IMR-90 (cell line): ENCODE measurements at regions not wholly inside any gene's neighbourhood (a gene's known extent, or its start where the extent isn't known, plus 50 kb on each side); places are given as distances from the start of the nearest gene placed in this dataset.

Experiments
- ATAC-seq: fragments of 200-7000 bp; cut with Tn5 transposase; 2 replicates; pipeline ENCODE4 v1.9.1; 2020; ENCODE audit warnings: low read depth, mild to moderate bottlenecking, moderate library complexity
- BruUV-seq: library from RNA; stranded (reverse); fragments of 400-500 nt; replicated peaks from 2 replicates; lab custom pipeline; 2021; lab: Mats Ljungman, UMichigan
- CTCF ChIA-PET: fragments of 300-600 bp; formaldehyde crosslinking; extraction: SDS; loops from one replicate; lab custom pipeline; 2021; ENCODE audit warnings: antibody characterized with exemption; lab: Yijun Ruan, JAX
- POLR2A ChIA-PET: fragments of 300-600 bp; sonication (Branson Sonifier 250); formaldehyde crosslinking; loops from one replicate; lab custom pipeline; 2022; ENCODE audit warnings: antibody characterized with exemption; ENCODE audit not compliant: unreplicated experiment; lab: Charles Lee
- DNase-seq: peaks from one replicate; pipeline ENCODE4 v3.0.0; 2013
- H2AFZ ChIP-seq: replicated peaks from 2 replicates; pipeline ENCODE3; 2013; ENCODE audit warnings: low read length, mild to moderate bottlenecking; ENCODE audit not compliant: poor library complexity
- H2AK5ac ChIP-seq: 2 replicates; pipeline ENCODE4 v1.6.1; 2013; ENCODE audit warnings: low read depth, low read length, inconsistent platforms
- H2AK9ac ChIP-seq: replicated peaks from 2 replicates; pipeline ENCODE3; 2013; ENCODE audit warnings: mild to moderate bottlenecking, low read depth, low read length, moderate library complexity; ENCODE audit not compliant: poor library complexity
- H2BK120ac ChIP-seq: 2 replicates; pipeline ENCODE4 v1.6.1; 2013; ENCODE audit warnings: low read depth, low read length, inconsistent platforms
- H2BK15ac ChIP-seq: 3 replicates; pipeline ENCODE4 v1.6.1; 2013; ENCODE audit warnings: low read depth, low read length, inconsistent platforms
- H2BK20ac ChIP-seq: 2 replicates; pipeline ENCODE4 v1.6.1; 2013; ENCODE audit warnings: low read depth, mild to moderate bottlenecking, inconsistent platforms, low read length, moderate library complexity
- H2BK5ac ChIP-seq: 2 replicates; pipeline ENCODE4 v1.6.1; 2013; ENCODE audit warnings: mild to moderate bottlenecking, low read depth, low read length, inconsistent platforms; ENCODE audit not compliant: poor library complexity, severe bottlenecking
- H3K14ac ChIP-seq: replicated peaks from 2 replicates; pipeline ENCODE4 v1.6.1; 2013; ENCODE audit warnings: low read depth, low read length, inconsistent platforms
- H3K18ac ChIP-seq: 2 replicates; pipeline ENCODE4 v1.6.1; 2013; ENCODE audit warnings: low read depth, low read length, control low read depth
- H3K23ac ChIP-seq: 2 replicates; pipeline ENCODE4 v1.6.1; 2013; ENCODE audit warnings: low read depth, low read length, inconsistent platforms
- H3K27ac ChIP-seq: 2 replicates; pipeline ENCODE4 v1.5.1; 2013; ENCODE audit warnings: mild to moderate bottlenecking, control low read depth, low read length; ENCODE audit not compliant: insufficient read depth
- H3K27me3 ChIP-seq: 2 replicates; pipeline ENCODE4 v1.6.1; 2013; ENCODE audit warnings: low read length; ENCODE audit not compliant: control insufficient read depth, insufficient read depth
- H3K36me3 ChIP-seq: 2 replicates; pipeline ENCODE4 v1.6.1; 2013; ENCODE audit warnings: low read length, mixed read lengths; ENCODE audit not compliant: control insufficient read depth, insufficient read depth
- H3K4ac ChIP-seq: 2 replicates; pipeline ENCODE4 v1.6.1; 2013; ENCODE audit warnings: low read depth, low read length, inconsistent platforms
- H3K4me1 ChIP-seq: 2 replicates; pipeline ENCODE4 v1.6.1; 2013; ENCODE audit warnings: low read length, mixed read lengths; ENCODE audit not compliant: control insufficient read depth, insufficient read depth
- H3K4me2 ChIP-seq: 2 replicates; pipeline ENCODE4 v1.6.1; 2013; ENCODE audit warnings: low read depth, mild to moderate bottlenecking, control low read depth, low read length, moderate library complexity
- H3K4me3 ChIP-seq: 2 replicates; pipeline ENCODE4 v1.5.1; 2013; ENCODE audit warnings: low read depth, mild to moderate bottlenecking, control low read depth, low read length, moderate library complexity; ENCODE audit not compliant: insufficient read depth
- H3K56ac ChIP-seq: 2 replicates; pipeline ENCODE4 v1.6.1; 2013; ENCODE audit warnings: low read length, inconsistent platforms; ENCODE audit not compliant: insufficient read depth; ENCODE audit errors: extremely low read depth
- H3K79me1 ChIP-seq, 2 experiments: 2 replicates each; pipeline ENCODE4 v1.6.1; 2013; ENCODE audit warnings: low read length in 2 of 2, inconsistent platforms in 1 of 2, low read depth in 1 of 2
- H3K9ac ChIP-seq: 2 replicates; pipeline ENCODE4 v1.6.1; 2013; ENCODE audit warnings: low read depth, low read length, control low read depth
- H3K9me1 ChIP-seq: 2 replicates; pipeline ENCODE4 v1.6.1; 2013; ENCODE audit warnings: low read length, inconsistent platforms; ENCODE audit not compliant: insufficient read depth
- H3K9me3 ChIP-seq: 2 replicates; pipeline ENCODE4 v1.6.1; 2013; ENCODE audit warnings: low read length; ENCODE audit not compliant: control insufficient read depth, insufficient read depth
- H4K20me1 ChIP-seq: 2 replicates; pipeline ENCODE4 v1.6.1; 2013; ENCODE audit warnings: low read length, inconsistent platforms; ENCODE audit not compliant: insufficient read depth
- H4K5ac ChIP-seq: 2 replicates; pipeline ENCODE4 v1.6.1; 2013; ENCODE audit warnings: mild to moderate bottlenecking, low read depth, low read length, control low read depth
- H4K8ac ChIP-seq, 2 experiments: 2 replicates each; pipeline ENCODE4 v1.6.1; 2013; ENCODE audit warnings: low read depth in 2 of 2, low read length in 2 of 2, control low read depth in 1 of 2, inconsistent platforms in 1 of 2
- H4K91ac ChIP-seq: 2 replicates; pipeline ENCODE4 v1.6.1; 2013; ENCODE audit warnings: low read depth, low read length, inconsistent platforms; ENCODE audit not compliant: insufficient read depth
- BHLHE40 ChIP-seq: fragments of 150-350 bp; IDR thresholded peaks from 2 replicates; pipeline ENCODE4 v1.6.1; 2016; ENCODE audit warnings: mild to moderate bottlenecking, low read depth, low read length
- CEBPB ChIP-seq: IDR thresholded peaks from 2 replicates; pipeline ENCODE4 v1.6.1; 2012; ENCODE audit warnings: low read depth, low read length, improper control_type of control experiment
- CHD1 ChIP-seq: IDR thresholded peaks from 2 replicates; pipeline ENCODE4 v1.6.1; 2012; ENCODE audit warnings: low read depth, low read length, improper control_type of control experiment
- FOS ChIP-seq: fragments of 150-350 bp; IDR thresholded peaks from 2 replicates; pipeline ENCODE4 v1.6.1; 2016; ENCODE audit warnings: low read depth, low read length
- MAFK ChIP-seq: IDR thresholded peaks from 2 replicates; pipeline ENCODE4 v1.6.1; 2012; ENCODE audit warnings: low read depth, low read length, improper control_type of control experiment
- MAZ ChIP-seq: IDR thresholded peaks from 2 replicates; pipeline ENCODE4 v1.6.1; 2012; ENCODE audit warnings: low read depth, mild to moderate bottlenecking, low read length, improper control_type of control experiment, moderate library complexity, borderline replicate concordance
- MXI1 ChIP-seq: IDR thresholded peaks from 2 replicates; pipeline ENCODE4 v1.6.1; 2012; ENCODE audit warnings: low read depth, mild to moderate bottlenecking, low read length, moderate library complexity, borderline replicate concordance
- NFE2L2 ChIP-seq: fragments of 150-350 bp; IDR thresholded peaks from 2 replicates; pipeline ENCODE4 v1.6.1; 2016; ENCODE audit warnings: low read depth, mild to moderate bottlenecking, low read length
- POLR2A ChIP-seq: IDR thresholded peaks from 2 replicates; pipeline ENCODE4 v1.6.1; 2012; ENCODE audit warnings: mild to moderate bottlenecking, low read depth, low read length
- RAD21 ChIP-seq: IDR thresholded peaks from 2 replicates; pipeline ENCODE4 v1.6.1; 2012; ENCODE audit warnings: low read length, improper control_type of control experiment
- RCOR1 ChIP-seq: IDR thresholded peaks from 2 replicates; pipeline ENCODE4 v1.6.1; 2012; ENCODE audit warnings: mild to moderate bottlenecking, low read length, improper control_type of control experiment; ENCODE audit not compliant: insufficient replicate concordance
- RFX5 ChIP-seq: IDR thresholded peaks from 2 replicates; pipeline ENCODE4 v1.8.0; 2012; ENCODE audit warnings: low read depth, mild to moderate bottlenecking, low read length, moderate library complexity
- SMC3 ChIP-seq: fragments of 150-350 bp; IDR thresholded peaks from 2 replicates; pipeline ENCODE4 v1.6.1; 2016; ENCODE audit warnings: low read depth, mild to moderate bottlenecking, antibody characterized with exemption, low read length, moderate library complexity
- WGBS, 2 experiments: methylation state at CpG; one replicate each; pipeline versions ENCODE4 v1.1.5 to v1.1.7; 2013; ENCODE audit warnings: missing lambda C conversion rate in 2 of 2; ENCODE audit not compliant: insufficient read length in 1 of 2; ENCODE audit errors: extremely low coverage in 2 of 2; 5-methylcytosine and 5-hydroxymethylcytosine counted together
- dilution Hi-C: fragments of 300-500 bp; cut with HindIII; formaldehyde crosslinking; loops from one replicate; pipeline ENCODE4 v1.14.3; 2018; ENCODE audit warnings: low sequenced_read_pairs; ENCODE audit not compliant: unreplicated experiment
- in situ Hi-C: fragments of 300-500 bp; cut with MboI; formaldehyde crosslinking; loops from 3 replicates; pipeline ENCODE4 v1.14.3; 2019; ENCODE audit warnings: low sequenced_read_pairs, inconsistent platforms, mixed read lengths
- intact Hi-C: fragments of 100-400 bp; cut with micrococcal nuclease; formaldehyde crosslinking; loops from 2 replicates; pipeline ENCODE4 v1.10.0; 2022
- TF ChIP-seq, protein P1 (sequence below): fragments of 150-350 bp; IDR thresholded peaks from 2 replicates; pipeline ENCODE4 v1.6.1; 2016; ENCODE audit warnings: low read depth, mild to moderate bottlenecking, low read length, moderate library complexity, borderline replicate concordance
- TF ChIP-seq, protein P2 (sequence below): fragments of 150-350 bp; IDR thresholded peaks from 2 replicates; pipeline ENCODE4 v1.6.1; 2017; ENCODE audit warnings: mild to moderate bottlenecking, antibody characterized with exemption, low read length, low read depth
- TF ChIP-seq, protein P3 (sequence below): conservative IDR thresholded peaks from 2 replicates; pipeline ENCODE4 v1.5.1; 2012; ENCODE audit warnings: mild to moderate bottlenecking, low read depth, low read length, improper control_type of control experiment

DNA sequence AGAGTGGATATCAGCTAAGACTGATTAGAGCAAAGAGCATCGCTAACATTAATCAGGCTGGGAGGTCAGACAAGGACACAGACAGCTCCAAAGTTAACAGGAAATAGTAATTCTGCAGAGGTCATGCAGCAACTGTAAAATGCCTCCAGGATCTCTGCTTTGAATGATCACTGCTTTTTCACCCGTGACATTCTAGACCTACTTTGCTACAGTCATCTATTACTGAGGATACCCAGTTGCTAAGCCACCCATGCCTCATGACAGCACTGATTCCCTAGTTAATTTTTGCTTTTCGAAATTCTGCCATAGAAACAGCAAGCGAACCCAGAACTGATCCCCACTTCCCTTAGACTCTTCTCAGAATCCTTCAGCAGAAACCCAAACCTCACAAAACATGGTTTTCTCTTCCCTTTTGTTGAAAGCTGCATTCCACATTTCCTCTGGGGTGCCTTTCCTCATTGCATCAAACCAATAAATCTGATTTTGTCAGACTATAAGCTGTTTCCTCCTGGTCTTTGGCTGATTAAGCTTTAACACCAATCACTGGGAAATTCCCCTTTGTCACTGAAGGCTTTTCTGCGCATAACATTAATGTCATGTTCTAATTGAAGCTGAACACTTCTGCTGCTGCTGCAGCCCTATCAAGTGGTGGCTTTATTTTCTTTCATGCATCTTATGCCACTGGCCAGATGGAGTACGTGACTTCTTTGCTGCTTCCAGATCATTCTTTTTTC, 201.1 kb upstream of the CHD1 start:
- TF ChIP-seq RCOR1 = no peak
- no peak for TF ChIP-seq SMC3
- no peak for TF ChIP-seq BHLHE40
- no peak for TF ChIP-seq NFE2L2
- no peak for TF ChIP-seq MAFK
- TF ChIP-seq POLR2A = no peak
- no peak for TF ChIP-seq MXI1
- TF ChIP-seq RAD21 = no peak
- no peak for TF ChIP-seq CHD1
- no peak for TF ChIP-seq FOS
- TF ChIP-seq CEBPB = no peak
- TF ChIP-seq, protein P1, sequence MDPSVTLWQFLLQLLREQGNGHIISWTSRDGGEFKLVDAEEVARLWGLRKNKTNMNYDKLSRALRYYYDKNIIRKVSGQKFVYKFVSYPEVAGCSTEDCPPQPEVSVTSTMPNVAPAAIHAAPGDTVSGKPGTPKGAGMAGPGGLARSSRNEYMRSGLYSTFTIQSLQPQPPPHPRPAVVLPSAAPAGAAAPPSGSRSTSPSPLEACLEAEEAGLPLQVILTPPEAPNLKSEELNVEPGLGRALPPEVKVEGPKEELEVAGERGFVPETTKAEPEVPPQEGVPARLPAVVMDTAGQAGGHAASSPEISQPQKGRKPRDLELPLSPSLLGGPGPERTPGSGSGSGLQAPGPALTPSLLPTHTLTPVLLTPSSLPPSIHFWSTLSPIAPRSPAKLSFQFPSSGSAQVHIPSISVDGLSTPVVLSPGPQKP = no peak
- TF ChIP-seq MAZ = no peak
- TF ChIP-seq RFX5 = no peak
- TF ChIP-seq, protein P2, sequence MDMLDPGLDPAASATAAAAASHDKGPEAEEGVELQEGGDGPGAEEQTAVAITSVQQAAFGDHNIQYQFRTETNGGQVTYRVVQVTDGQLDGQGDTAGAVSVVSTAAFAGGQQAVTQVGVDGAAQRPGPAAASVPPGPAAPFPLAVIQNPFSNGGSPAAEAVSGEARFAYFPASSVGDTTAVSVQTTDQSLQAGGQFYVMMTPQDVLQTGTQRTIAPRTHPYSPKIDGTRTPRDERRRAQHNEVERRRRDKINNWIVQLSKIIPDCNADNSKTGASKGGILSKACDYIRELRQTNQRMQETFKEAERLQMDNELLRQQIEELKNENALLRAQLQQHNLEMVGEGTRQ = no peak
- TF ChIP-seq, protein P3, sequence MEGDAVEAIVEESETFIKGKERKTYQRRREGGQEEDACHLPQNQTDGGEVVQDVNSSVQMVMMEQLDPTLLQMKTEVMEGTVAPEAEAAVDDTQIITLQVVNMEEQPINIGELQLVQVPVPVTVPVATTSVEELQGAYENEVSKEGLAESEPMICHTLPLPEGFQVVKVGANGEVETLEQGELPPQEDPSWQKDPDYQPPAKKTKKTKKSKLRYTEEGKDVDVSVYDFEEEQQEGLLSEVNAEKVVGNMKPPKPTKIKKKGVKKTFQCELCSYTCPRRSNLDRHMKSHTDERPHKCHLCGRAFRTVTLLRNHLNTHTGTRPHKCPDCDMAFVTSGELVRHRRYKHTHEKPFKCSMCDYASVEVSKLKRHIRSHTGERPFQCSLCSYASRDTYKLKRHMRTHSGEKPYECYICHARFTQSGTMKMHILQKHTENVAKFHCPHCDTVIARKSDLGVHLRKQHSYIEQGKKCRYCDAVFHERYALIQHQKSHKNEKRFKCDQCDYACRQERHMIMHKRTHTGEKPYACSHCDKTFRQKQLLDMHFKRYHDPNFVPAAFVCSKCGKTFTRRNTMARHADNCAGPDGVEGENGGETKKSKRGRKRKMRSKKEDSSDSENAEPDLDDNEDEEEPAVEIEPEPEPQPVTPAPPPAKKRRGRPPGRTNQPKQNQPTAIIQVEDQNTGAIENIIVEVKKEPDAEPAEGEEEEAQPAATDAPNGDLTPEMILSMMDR = no peak
- Histone ChIP-seq H2BK20ac (no peak overlapping the region), H2AK5ac (no peak overlapping the region), H4K5ac (no peak overlapping the region), H3K14ac (no peak overlapping the region), H3K79me1 (no peaks in the 10 kb centered on the region), H3K4me3 (no peak overlapping the region), H3K27ac (no peak overlapping the region), H3K9me3 (no peaks in the 10 kb centered on the region), H2BK5ac (no peak overlapping the region), H3K9me1 (no peaks in the 10 kb centered on the region), H4K8ac (no peak overlapping the region), H3K36me3 (no peaks in the 10 kb centered on the region), H2BK120ac (no peak overlapping the region), H3K9ac (no peak overlapping the region), H3K4me2 (no peak overlapping the region), H3K4ac (no peak overlapping the region), H4K91ac (no peak overlapping the region), H2BK15ac (no peak overlapping the region), H4K20me1 (no peaks in the 10 kb centered on the region), H2AFZ (no peak overlapping the region), H3K23ac (no peak overlapping the region), H2AK9ac (no peak overlapping the region), H3K18ac (no peak overlapping the region), H3K56ac (no peak overlapping the region), H3K4me1 (no peaks in the 10 kb centered on the region), H3K27me3 (no peaks in the 10 kb centered on the region)
- no peak for ATAC-seq
- intact Hi-C loops = no loop called here
- 48% methylated on average over 5 of the region's 6 CpGs; no CpG with 5 or more reads in 1 of the 2 experiments for WGBS, 2 experiments
- POLR2A ChIA-PET = no interaction called here
- dilution Hi-C loops = no loop called here
- BruUV-seq = no TSS peak
- CTCF ChIA-PET = no interaction called here
- in situ Hi-C loops = no loop called here
- DNase-seq = no peak
